Jurkat, Clone E6-1 (cell line): ENCODE measurements at regions not wholly inside any gene's neighbourhood (a gene's known extent, or its start where the extent isn't known, plus 50 kb on each side); places are given as distances from the start of the nearest gene placed in this dataset.
A peak's percentile ranks its signal among the peaks of the same experiment; 100 is the strongest.
"Not testable (repeated sequence)": the region's sequence is repeated elsewhere in the genome, so short reads cannot be mapped to it uniquely, and the experiment has no call there.

Experiments
- DNase-seq: peaks from one replicate; pipeline ENCODE4 v3.0.0-alpha.2; 2011; ENCODE audit warnings: low read depth, low spot score
- H3K4me3 ChIP-seq: 2 replicates; pipeline ENCODE4 v1.5.1; 2011; ENCODE audit warnings: mild to moderate bottlenecking, low read length, control low read depth, moderate library complexity

GRCh38 chr6:25138233-25138933 is 140.8 kb upstream of the CARMIL1 start:
- H3K4me3 ChIP-seq, result peak overlapping the region; percentile 42
- peak; percentile 91 for DNase-seq

DNA sequence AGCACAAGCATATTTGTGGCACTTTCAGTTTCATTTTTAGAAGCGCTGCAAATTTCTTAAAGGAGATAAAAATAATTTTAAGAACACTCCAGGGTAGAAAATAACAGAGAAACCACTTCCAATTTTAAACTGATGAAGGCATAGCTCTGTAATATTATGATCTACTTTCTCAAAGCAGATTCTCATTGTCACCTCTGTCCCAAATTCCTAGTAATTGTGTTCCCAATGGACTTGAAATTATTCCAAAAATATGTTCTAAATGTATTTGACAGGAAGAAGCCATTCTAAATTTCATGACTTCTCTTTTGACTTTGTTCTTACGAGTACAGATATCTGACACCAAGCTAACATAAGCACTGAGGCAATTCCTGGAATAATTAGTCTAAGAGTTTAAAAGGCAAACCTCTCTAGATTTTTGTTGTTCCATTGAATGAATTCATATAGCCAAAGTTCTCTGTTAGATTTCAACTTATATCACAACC is 140.2 kb upstream of the CARMIL1 start:
- peak; percentile 41 for DNase-seq

DNA sequence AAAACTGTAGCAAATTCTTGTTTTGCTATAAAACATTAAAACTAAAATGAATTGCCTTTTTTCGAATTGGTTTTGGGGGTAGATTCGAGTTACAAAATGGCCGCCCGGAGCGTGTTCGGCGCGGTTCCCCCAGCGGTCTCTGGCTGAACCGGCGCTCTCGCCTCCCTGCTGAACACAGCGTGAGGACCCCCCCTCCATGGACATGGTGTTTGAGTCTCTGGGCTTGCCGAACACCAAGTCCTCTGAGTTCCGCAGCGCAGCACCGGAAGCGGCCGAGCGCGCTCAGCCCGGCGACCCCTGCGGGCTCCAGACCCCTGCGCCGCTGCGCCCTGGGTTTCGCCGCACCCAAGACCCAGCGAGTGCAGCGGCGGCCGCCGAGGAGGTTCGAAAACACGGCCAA is 139.6 kb upstream of the CARMIL1 start:
- not testable (repeated sequence) for DNase-seq, H3K4me3 ChIP-seq

More for the DNA sequence above, 140.2 kb upstream of the CARMIL1 start:
- peak overlapping the region; percentile 42 for H3K4me3 ChIP-seq

- no peak for DNase-seq
- H3K4me3 ChIP-seq, result no peak overlapping the region
These were observed 136.7 kb upstream of the CARMIL1 start for GRCh38 chr6:25142506-25142905.

DNA sequence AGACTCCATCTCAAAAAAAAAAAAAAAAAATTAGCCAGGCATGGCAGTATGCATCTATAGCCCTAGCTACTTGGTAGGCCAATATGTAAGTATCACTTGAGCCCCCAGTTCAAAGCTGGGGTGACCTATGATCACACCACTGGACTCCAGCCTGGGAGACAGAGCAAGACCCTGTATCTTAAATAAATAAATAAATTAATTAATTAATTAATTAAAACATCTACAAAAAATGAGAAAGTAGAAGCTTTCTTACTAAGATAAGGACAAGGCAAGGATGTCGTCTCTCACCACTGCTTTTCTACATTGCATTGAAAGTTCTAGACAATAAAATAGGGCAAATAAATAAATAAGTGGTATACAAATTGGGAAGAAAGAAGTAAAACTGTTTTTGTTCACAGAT is 134.3 kb upstream of the CARMIL1 start:
- H3K4me3 ChIP-seq, result no peak overlapping the region
- no peak for DNase-seq

DNA sequence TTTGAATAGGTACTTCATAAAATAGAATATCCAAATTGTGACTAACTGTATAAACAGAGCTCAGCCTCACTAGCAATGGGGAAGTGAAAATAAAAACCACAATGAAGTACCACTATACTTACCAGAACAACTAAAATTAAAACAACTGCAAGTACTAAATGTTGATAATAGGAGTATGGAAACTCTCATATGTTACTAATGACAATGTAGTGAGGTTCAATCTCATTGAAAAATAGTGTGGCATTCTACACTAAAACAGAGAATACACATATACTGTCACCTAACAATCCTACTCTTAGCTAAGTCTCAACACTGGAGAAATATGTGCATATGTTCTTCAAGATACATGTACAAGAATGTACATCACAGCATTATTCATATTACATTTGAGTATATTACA is 132.0 kb upstream of the CARMIL1 start:
- no peak for DNase-seq
- no peak overlapping the region for H3K4me3 ChIP-seq

DNA sequence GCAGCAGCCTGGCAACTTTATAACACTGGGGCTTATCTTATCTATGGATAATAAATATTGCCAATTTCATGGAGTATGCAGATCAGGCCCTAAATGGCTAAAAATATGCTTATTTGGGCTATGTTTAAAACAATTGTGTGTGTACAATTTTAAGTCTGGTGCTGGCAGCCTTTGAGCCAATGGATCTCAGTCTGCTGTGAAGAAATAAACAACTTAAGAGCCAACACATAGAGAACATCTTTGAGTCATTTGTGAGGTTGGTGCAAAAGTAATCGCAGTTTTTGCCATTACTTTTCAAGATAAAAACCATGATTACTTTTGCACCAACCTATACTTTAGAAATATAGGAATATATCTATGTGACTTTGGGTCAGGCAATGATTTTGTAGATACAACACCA is 129.1 kb upstream of the CARMIL1 start:
- no peak overlapping the region for H3K4me3 ChIP-seq
- DNase-seq, result no peak

DNA sequence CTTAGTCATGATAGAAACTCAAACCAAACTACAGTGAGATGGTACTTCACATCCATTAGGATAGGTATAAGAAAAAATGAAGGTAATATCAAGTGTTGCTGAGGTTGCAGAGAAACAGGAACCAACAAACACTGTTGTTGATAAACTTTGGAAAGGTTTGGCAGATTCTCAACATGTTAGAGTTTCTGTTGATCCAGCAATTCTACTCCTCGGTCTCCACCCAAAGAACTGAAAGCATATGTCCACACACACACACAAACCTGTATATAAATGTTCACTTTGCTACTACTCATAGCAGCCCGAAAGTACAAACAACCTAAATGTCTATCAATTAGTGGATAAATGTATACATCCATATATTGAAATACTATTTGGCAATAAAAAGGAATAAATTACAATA is 128.3 kb upstream of the CARMIL1 start:
- DNase-seq, result no peak
- H3K4me3 ChIP-seq, result no peak overlapping the region

GRCh38 chr6:25153079-25153478 is 126.1 kb upstream of the CARMIL1 start:
- no peak overlapping the region for H3K4me3 ChIP-seq
- no peak for DNase-seq

DNA sequence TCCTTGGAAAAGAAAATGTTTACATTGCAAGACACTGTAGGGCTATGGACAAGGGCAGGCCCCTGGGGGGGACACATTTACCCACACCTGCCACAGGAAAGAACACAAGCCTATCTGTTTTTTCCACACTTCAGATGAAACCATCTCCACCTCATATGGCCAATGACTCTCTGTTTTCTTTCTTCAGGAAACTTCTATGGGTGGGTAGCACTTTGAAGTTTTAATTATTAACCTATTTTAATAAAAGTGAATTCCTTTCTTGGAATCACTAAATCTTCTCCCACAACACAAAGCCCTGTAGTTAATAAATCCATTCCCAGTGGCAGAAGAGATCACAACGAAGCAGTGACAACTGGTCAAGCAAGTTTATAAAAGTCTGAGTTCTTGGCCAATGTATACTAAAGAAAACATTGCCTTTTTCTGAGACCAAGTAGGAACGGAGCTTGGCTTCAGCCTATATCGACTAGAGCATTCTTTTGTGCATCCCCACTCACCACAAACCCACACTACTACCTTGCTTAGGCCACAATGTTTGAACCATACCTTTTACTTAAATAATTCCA is 125.1 kb upstream of the CARMIL1 start:
- DNase-seq, result no peak
- H3K4me3 ChIP-seq, result no peak overlapping the region

- no peak overlapping the region for H3K4me3 ChIP-seq
- no peak for DNase-seq
These were observed 124.0 kb upstream of the CARMIL1 start for GRCh38 chr6:25155211-25155610.

GRCh38 chr6:25156123-25156522 is 123.1 kb upstream of the CARMIL1 start:
- no peak for DNase-seq

DNA sequence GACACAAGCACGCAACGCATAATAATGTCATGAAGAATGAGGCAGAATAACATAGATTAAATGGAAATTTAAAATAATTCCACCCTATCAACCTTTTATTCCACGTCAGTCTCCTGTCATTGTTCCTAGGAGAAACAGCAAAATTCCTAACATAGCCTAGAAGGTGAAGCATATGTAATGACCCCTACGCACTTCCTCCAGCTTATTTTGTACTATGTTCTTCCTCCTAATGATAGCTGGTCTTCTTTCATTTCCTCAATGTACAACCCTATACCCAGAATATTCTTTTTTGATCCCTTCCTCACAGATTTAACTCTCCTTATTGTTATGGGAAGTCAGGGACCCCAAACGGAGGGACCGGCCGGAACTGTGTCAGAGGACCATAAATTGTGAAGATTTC is 122.0 kb upstream of the CARMIL1 start:
- DNase-seq, result no peak

More at GRCh38 chr6:25156123-25156522, 123.1 kb upstream of the CARMIL1 start:
- H3K4me3 ChIP-seq, result no peak overlapping the region

GRCh38 chr6:25157842-25158241 is 121.3 kb upstream of the CARMIL1 start:
- no peak for DNase-seq
- H3K4me3 ChIP-seq, result no peak overlapping the region

More for the DNA sequence above, 122.0 kb upstream of the CARMIL1 start:
- H3K4me3 ChIP-seq, result no peak overlapping the region

GRCh38 chr6:25160134-25160533 is 119.0 kb upstream of the CARMIL1 start:
- not testable (repeated sequence) for DNase-seq, H3K4me3 ChIP-seq

- peak overlapping the region; percentile 74 for H3K4me3 ChIP-seq
These were observed 114.0 kb upstream of the CARMIL1 start for GRCh38 chr6:25165177-25165576.

GRCh38 chr6:25165800-25166199 is 113.4 kb upstream of the CARMIL1 start:
- DNase-seq, result no peak
- H3K4me3 ChIP-seq, result peak overlapping the region; percentile 74

More at GRCh38 chr6:25165177-25165576, 114.0 kb upstream of the CARMIL1 start:
- DNase-seq, result no peak

DNA sequence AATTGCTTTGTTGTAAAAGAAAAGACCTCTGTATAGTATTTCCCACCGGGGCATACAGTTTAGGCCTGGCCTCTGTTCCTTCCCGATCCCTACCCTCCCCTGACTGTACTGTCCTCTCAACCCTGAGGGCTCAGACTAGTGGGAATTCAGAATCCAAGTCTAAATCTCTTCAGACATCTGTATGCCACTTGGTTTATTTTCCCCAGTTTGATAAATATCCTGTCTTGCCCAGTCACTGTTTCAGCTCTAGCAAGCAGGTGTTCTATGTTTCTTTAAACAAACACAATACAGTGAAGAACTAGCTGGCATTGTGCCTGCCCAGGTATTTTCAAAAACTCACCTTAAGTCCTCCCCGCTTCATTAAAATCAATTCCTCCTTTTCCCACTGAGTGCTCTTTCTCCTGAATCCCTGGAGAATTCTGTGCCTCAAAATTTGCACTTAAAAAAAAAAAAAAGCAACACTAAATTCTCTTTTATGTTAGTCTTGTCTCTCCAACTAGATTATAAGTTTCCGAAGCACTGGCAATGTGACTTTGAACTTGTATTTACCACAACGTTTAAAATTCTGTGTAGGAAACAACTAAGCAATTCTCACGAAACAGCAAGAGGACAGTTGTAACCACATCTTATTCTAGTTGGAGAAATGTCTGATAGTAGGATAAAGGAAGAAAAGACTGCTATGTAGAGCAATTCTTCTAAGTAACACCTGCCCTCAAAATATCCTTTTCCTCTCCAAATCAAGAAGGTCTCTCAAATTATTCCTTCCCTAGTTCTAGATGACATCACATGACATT is 112.0 kb upstream of the CARMIL1 start:
- peak overlapping the region; percentile 74 for H3K4me3 ChIP-seq
- DNase-seq, result peak; percentile 92

- H3K4me3 ChIP-seq, result peak overlapping the region; percentile 74
- no peak for DNase-seq
These were observed 111.2 kb upstream of the CARMIL1 start for GRCh38 chr6:25167961-25168360.

DNA sequence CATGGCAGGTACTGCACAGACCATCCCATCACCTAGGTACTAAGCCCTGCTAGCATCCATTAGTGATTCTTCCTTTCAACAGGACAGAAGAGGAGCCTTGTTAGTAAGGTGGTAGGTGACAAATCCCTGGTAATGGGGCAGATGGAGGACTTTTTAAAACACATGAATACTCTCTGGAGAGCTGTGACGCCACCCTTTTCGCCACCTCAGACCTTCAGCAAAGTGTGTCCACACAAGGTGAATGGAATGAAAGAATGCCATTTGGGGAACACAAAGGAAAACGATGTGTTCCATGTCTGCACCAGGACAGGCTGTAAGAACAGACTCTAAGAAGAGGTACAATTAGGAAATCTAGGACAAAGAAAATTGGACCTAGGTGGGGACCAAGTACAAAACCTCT is 110.5 kb upstream of the CARMIL1 start:
- no peak overlapping the region for H3K4me3 ChIP-seq
- DNase-seq, result no peak
